SK-N-MC (cell line): ENCODE measurements at regions not wholly inside any gene's neighbourhood (a gene's known extent, or its start where the extent isn't known, plus 50 kb on each side); places are given as distances from the start of the nearest gene placed in this dataset.

Experiments
- EZH2 ChIP-seq: fragments of 200-600 bp; sonication (generic); IDR thresholded peaks from one replicate; pipeline ENCODE4 v1.6.1; 2017; ENCODE audit warnings: antibody characterized with exemption
- POLR2AphosphoS5 ChIP-seq: IDR thresholded peaks from 2 replicates; pipeline ENCODE4 v1.6.1; 2012; ENCODE audit warnings: mild to moderate bottlenecking, low read depth, low read length, borderline replicate concordance

DNA sequence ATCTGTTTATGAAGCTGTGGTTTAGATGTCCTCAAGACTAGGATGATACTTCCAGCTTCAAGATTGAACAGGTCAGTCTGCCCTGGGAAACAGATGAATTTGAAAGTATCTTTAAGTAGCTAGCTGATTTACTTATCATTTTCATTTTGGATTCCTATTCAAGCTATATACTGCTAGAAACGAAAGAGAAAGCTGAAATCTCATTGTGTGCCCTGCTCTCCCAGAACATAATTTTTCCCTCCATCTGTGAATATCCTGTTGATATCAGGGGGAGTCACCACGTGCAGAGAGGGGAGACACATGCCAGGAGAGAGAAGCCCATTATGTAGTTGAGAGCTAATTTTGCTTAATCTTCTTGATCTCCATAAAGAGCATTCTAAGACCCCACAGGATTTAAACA, 439.1 kb downstream of the NR2F1-AS1 start:
- TF ChIP-seq POLR2AphosphoS5: no peak
- no peak for TF ChIP-seq EZH2
